Trophoblast cell (in vitro differentiated cells and primary cell): ENCODE measurements at regions not wholly inside any gene's neighbourhood (a gene's known extent, or its start where the extent isn't known, plus 50 kb on each side); places are given as distances from the start of the nearest gene placed in this dataset.
A peak's percentile ranks its signal among the peaks of the same experiment; 100 is the strongest.

ENCODE experiments used
- DNase-seq, 2 donors: peaks; one replicate each; pipeline ENCODE4 v3.0.0-alpha.2; 2016
- H2AFZ ChIP-seq: 2 replicates; pipeline ENCODE4 v1.6.1; 2013; ENCODE audit warnings: low read length, moderate library complexity, mild to moderate bottlenecking; ENCODE audit not compliant: insufficient read depth, poor library complexity
- H2AK5ac ChIP-seq: 2 replicates; pipeline ENCODE4 v1.6.1; 2013; ENCODE audit warnings: mild to moderate bottlenecking, low read length
- H2BK120ac ChIP-seq: 2 replicates; pipeline ENCODE4 v1.6.1; 2013; ENCODE audit warnings: low read length, mild to moderate bottlenecking, moderate library complexity; ENCODE audit not compliant: insufficient read depth, poor library complexity
- H2BK12ac ChIP-seq: 2 replicates; pipeline ENCODE4 v1.6.1; 2013; ENCODE audit warnings: mild to moderate bottlenecking, low read length, moderate library complexity
- H2BK5ac ChIP-seq: 2 replicates; pipeline ENCODE4 v1.6.1; 2013; ENCODE audit warnings: low read length, low read depth, moderate library complexity, mild to moderate bottlenecking; ENCODE audit not compliant: poor library complexity
- H3K14ac ChIP-seq: 2 replicates; pipeline ENCODE4 v1.6.1; 2013; ENCODE audit warnings: mild to moderate bottlenecking, low read length
- H3K18ac ChIP-seq: 2 replicates; pipeline ENCODE4 v1.6.1; 2013; ENCODE audit warnings: mild to moderate bottlenecking, low read length
- H3K23ac ChIP-seq: 2 replicates; pipeline ENCODE4 v1.6.1; 2013; ENCODE audit warnings: low read length
- H3K27ac ChIP-seq: 2 replicates; pipeline ENCODE4 v1.5.1; 2013; ENCODE audit warnings: low read depth, mild to moderate bottlenecking, inconsistent platforms, low read length, moderate library complexity
- H3K27me3 ChIP-seq: 2 replicates; pipeline ENCODE4 v1.6.1; 2013; ENCODE audit warnings: inconsistent platforms, mild to moderate bottlenecking, low read length, moderate library complexity; ENCODE audit not compliant: insufficient read depth
- H3K36me3 ChIP-seq, 2 experiments: 1 replicate in 1 of 2; 2 replicates in 1 of 2; pipeline ENCODE4 v1.6.1; 2013; ENCODE audit warnings: low read length in 2 of 2, mild to moderate bottlenecking in 2 of 2, moderate library complexity in 1 of 2; ENCODE audit not compliant: insufficient read depth in 2 of 2, control insufficient read depth in 1 of 2
- H3K4ac ChIP-seq: 2 replicates; pipeline ENCODE4 v1.6.1; 2013; ENCODE audit warnings: low read depth, mild to moderate bottlenecking, low read length, moderate library complexity
- H3K4me1 ChIP-seq, 2 experiments: 1 replicate in 1 of 2; 2 replicates in 1 of 2; pipeline ENCODE4 v1.6.1; 2013; ENCODE audit warnings: low read length in 2 of 2, mild to moderate bottlenecking in 2 of 2, moderate library complexity in 1 of 2; ENCODE audit not compliant: insufficient read depth in 2 of 2, control insufficient read depth in 1 of 2
- H3K4me2 ChIP-seq: 2 replicates; pipeline ENCODE4 v1.6.1; 2013; ENCODE audit warnings: inconsistent platforms, mild to moderate bottlenecking, low read length, moderate library complexity
- H3K4me3 ChIP-seq: 2 replicates; pipeline ENCODE4 v1.5.1; 2013; ENCODE audit warnings: mild to moderate bottlenecking, low read depth, low read length, inconsistent platforms
- H3K79me1 ChIP-seq: one replicate; pipeline ENCODE4 v1.6.1; 2013; ENCODE audit warnings: low read length
- H3K79me2 ChIP-seq: 2 replicates; pipeline ENCODE4 v1.6.1; 2013; ENCODE audit warnings: low read length, mild to moderate bottlenecking; ENCODE audit not compliant: control insufficient read depth, insufficient read depth, poor library complexity
- H3K9ac ChIP-seq: 2 replicates; pipeline ENCODE4 v1.6.1; 2013; ENCODE audit warnings: mild to moderate bottlenecking, low read length
- H3K9me3 ChIP-seq: 2 replicates; pipeline ENCODE4 v1.6.1; 2013; ENCODE audit warnings: low read depth, mild to moderate bottlenecking, control low read depth, inconsistent platforms, low read length; ENCODE audit not compliant: insufficient read depth
- H4K12ac ChIP-seq: 2 replicates; pipeline ENCODE4 v1.6.1; 2013; ENCODE audit warnings: low read depth, mild to moderate bottlenecking, low read length, moderate library complexity
- H4K8ac ChIP-seq: 2 replicates; pipeline ENCODE4 v1.6.1; 2013; ENCODE audit warnings: low read depth, mild to moderate bottlenecking, low read length, moderate library complexity
- H4K91ac ChIP-seq: one replicate; pipeline ENCODE4 v1.6.1; 2013; ENCODE audit warnings: low read depth, mild to moderate bottlenecking, low read length, moderate library complexity
- WGBS: extraction: QIAGEN DNeasy Blood & Tissue Kit; methylation state at CpG from one replicate; pipeline ENCODE4 v1.1.7; 2013; ENCODE audit warnings: missing lambda C conversion rate; ENCODE audit not compliant: insufficient read length, insufficient coverage; ENCODE audit errors: extremely low coverage; 5-methylcytosine and 5-hydroxymethylcytosine counted together

DNA sequence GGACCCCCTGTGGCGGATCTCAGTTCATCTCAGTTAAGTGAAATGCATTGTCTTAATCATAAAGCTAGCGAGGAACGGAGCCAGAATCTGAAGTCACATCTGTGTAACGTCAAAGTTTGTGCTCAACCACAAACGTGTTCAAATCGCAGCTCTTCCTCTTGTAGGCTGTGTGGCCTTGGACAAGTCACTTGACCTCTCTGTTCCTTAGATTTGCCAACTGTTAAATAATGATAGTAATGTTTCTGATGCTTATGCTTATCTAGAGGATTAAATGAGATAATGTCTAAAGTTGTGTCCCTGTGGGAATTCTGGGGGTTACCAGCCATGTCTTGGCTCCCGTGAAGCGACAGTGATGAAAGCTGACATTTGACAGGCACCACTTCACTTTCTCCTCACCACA lies 69.2 kb upstream of the NEURL1B start:
- H3K4me3 ChIP-seq: no peak overlapping the region
- no peak for DNase-seq
- H3K79me2 ChIP-seq: no peaks in the 10 kb centered on the region
- H2BK12ac ChIP-seq: no peak overlapping the region
- H3K4ac ChIP-seq: no peak overlapping the region
- no peak overlapping the region for H3K9ac ChIP-seq
- H3K4me2 ChIP-seq: no peak overlapping the region
- H4K8ac ChIP-seq: no peak overlapping the region
- no peak overlapping the region for H2BK5ac ChIP-seq
- H2AFZ ChIP-seq: no peak overlapping the region
- no peak overlapping the region for H3K23ac ChIP-seq
- H3K27ac ChIP-seq: no peak overlapping the region
- H3K9me3 ChIP-seq: no peaks in the 10 kb centered on the region
- H3K36me3 ChIP-seq: no peaks in the 10 kb centered on the region
- no peak overlapping the region for H3K18ac ChIP-seq
- no peaks in the 10 kb centered on the region for H3K79me1 ChIP-seq
- no peaks in the 10 kb centered on the region for H3K27me3 ChIP-seq
- peaks cover 0 to 8% of the 10 kb centered on the region in 2 experiments for H3K4me1 ChIP-seq
- no peak overlapping the region for H4K12ac ChIP-seq
- no peak overlapping the region for H4K91ac ChIP-seq
- no peak overlapping the region for H2BK120ac ChIP-seq
- no CpG with 5 or more reads among the region's 8 CpGs for WGBS
- no peak overlapping the region for H3K14ac ChIP-seq
- no peak overlapping the region for H2AK5ac ChIP-seq

DNA sequence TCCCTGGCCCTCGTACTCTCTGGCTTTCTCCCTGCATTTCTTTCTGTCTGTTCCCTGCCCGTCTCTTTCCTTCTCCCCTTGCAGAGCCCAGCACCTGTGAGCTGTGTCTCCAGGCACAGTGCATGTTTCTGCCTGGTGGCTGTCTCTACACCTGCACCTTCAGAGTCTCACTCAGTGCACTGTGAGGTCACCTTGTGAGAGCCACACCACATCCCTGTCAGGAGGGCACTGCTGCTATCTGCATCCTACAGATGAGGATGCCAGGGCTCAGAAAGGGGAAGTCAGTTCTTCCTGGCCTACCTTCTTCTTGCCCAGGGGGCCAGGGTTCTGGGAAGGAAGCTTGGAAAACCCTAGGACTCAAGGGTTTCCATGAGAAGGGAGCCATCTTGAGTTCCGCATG lies 69.7 kb upstream of the NEURL1B start:
- Histone ChIP-seq H3K14ac (no peak overlapping the region), H3K36me3 (no peaks in the 10 kb centered on the region), H4K8ac (no peak overlapping the region), H3K9me3 (no peaks in the 10 kb centered on the region), H3K4me3 (no peak overlapping the region), H4K12ac (no peak overlapping the region), H4K91ac (no peak overlapping the region), H2AFZ (no peak overlapping the region), H3K79me1 (no peaks in the 10 kb centered on the region), H3K23ac (no peak overlapping the region), H3K9ac (no peak overlapping the region), H3K27me3 (no peaks in the 10 kb centered on the region), H2AK5ac (no peak overlapping the region), H2BK5ac (no peak overlapping the region), H2BK120ac (no peak overlapping the region), H3K4me2 (no peak overlapping the region), H2BK12ac (no peak overlapping the region), H3K4me1 (peaks cover 0 to 8% of the 10 kb centered on the region in 2 experiments), H3K18ac (no peak overlapping the region), H3K27ac (no peak overlapping the region), H3K79me2 (no peaks in the 10 kb centered on the region), H3K4ac (no peak overlapping the region)
- WGBS: no CpG with 5 or more reads among the region's 3 CpGs
- no peak for DNase-seq

DNA sequence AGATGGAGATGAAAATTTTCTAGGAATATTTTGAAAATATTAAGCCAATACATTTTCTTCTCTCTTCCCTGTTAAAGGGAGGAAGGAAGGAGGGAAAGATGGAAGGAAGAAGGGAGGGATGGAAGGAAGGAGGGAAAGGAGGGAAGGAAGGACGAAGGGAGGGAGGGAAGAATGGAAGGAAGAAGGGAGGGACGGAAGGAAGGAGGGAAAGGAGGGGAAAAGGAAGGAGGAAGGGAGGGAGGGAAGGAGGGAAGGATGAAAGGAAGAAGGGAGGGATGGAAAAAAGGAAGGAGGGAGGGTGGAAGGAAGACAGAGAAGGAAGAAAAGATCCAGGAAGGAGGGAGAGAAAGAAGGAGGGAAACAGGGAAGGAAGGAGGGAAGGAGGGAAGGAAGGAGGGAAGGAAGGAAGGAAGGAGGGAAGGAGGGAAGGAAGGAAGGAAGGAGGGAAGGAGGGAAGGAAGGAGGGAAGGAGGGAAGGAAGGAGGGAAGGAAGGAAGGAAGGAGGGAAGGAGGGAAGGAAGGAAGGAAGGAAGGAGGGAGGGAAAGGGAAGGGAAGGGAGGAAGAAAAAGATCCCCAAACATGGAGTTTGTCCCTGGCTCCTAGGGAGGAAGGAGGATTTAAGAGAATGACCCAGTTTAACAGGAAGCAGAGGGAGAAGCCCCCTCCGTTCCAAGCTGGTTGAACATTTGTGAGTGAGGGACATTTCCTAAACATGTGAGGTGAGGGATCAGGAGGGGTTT lies 70.3 kb upstream of the NEURL1B start:
- no peaks in the 10 kb centered on the region for H3K79me1 ChIP-seq
- no peak overlapping the region for H3K23ac ChIP-seq
- H2BK120ac ChIP-seq: no peak overlapping the region

DNA sequence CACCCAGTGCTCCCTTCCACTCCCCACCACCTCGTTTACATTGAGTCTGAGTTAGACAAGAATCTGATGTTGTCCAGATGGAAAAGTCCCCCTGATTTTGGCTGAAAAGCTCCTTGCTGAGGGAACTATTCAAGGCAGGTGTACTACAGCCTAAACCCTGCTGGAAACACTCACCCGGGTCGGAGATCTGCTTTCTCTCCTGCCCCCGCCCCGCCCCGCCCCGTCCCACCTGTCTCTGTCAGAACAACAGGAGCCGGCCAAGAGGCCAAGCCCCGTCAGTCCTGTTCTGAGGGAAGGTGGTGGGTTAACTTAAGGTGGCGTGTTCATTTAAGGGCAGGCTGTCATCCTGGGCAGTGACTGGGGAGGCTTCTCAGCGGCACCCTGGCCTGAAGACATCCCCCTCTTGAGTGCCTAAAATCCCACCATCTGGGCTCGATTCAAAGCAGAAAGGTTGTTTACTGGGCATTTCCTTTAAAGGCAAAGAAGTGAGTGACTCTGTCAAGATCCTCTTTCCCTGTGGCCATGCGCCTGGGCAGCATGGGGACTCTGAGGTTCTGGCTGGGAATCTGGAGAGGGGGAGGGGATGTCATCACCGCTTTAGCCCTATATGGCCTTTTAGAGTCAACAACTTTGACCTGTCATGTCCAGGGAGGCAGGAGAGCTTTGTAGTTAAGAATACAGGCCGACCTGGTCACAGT lies 71.1 kb upstream of the NEURL1B start:
- H2BK120ac ChIP-seq: no peak overlapping the region
- no peak overlapping the region for H3K4ac ChIP-seq
- no CpG with 5 or more reads among the region's 15 CpGs for WGBS
- no peak overlapping the region for H4K91ac ChIP-seq
- H3K9ac ChIP-seq: no peak overlapping the region
- H2AFZ ChIP-seq: no peak overlapping the region
- H3K4me1 ChIP-seq: peaks cover 0 to 8% of the 10 kb centered on the region in 2 experiments
- H3K9me3 ChIP-seq: no peaks in the 10 kb centered on the region
- no peak overlapping the region for H3K23ac ChIP-seq
- no peaks in the 10 kb centered on the region for H3K36me3 ChIP-seq
- no peaks in the 10 kb centered on the region for H3K27me3 ChIP-seq
- H3K4me3 ChIP-seq: no peak overlapping the region
- H3K79me2 ChIP-seq: no peaks in the 10 kb centered on the region
- no peaks in the 10 kb centered on the region for H3K79me1 ChIP-seq
- H3K18ac ChIP-seq: no peak overlapping the region
- no peak overlapping the region for H3K14ac ChIP-seq
- no peak overlapping the region for H2AK5ac ChIP-seq
- peak overlapping the region; percentile 10 for H3K4me2 ChIP-seq
- no peak overlapping the region for H2BK5ac ChIP-seq
- no peak overlapping the region for H3K27ac ChIP-seq
- no peak overlapping the region for H4K8ac ChIP-seq
- H2BK12ac ChIP-seq: no peak overlapping the region
- DNase-seq: no peak
- H4K12ac ChIP-seq: no peak overlapping the region

More for the DNA sequence above, 70.3 kb upstream of the NEURL1B start:
- no peak overlapping the region for H3K4me3 ChIP-seq
- no peaks in the 10 kb centered on the region for H3K27me3 ChIP-seq
- no peak overlapping the region for H3K9ac ChIP-seq
- no peak overlapping the region for H2BK5ac ChIP-seq
- no peak overlapping the region for H3K18ac ChIP-seq
- H3K27ac ChIP-seq: no peak overlapping the region
- no peaks in the 10 kb centered on the region for H3K79me2 ChIP-seq
- H3K14ac ChIP-seq: no peak overlapping the region
- DNase-seq: no peak
- H2AFZ ChIP-seq: no peak overlapping the region
- no peak overlapping the region for H2AK5ac ChIP-seq
- H4K12ac ChIP-seq: no peak overlapping the region
- H3K4me2 ChIP-seq: no peak overlapping the region
- no peak overlapping the region for H2BK12ac ChIP-seq
- H3K4me1 ChIP-seq: peaks cover 0 to 8% of the 10 kb centered on the region in 2 experiments
- no peaks in the 10 kb centered on the region for H3K36me3 ChIP-seq
- H3K9me3 ChIP-seq: no peaks in the 10 kb centered on the region
- no peak overlapping the region for H4K8ac ChIP-seq
- no peak overlapping the region for H3K4ac ChIP-seq
- WGBS: 98% methylated on average over 2 of the region's 3 CpGs
- H4K91ac ChIP-seq: no peak overlapping the region
